ENCODE measurements at regions not wholly inside any gene's neighbourhood (a gene's known extent, or its start where the extent isn't known, plus 50 kb on each side); places are given as distances from the start of the nearest gene placed in this dataset.
A peak's percentile ranks its signal among the peaks of the same experiment; 100 is the strongest.
"Not testable (repeated sequence)": the region's sequence is repeated elsewhere in the genome, so short reads cannot be mapped to it uniquely, and the experiment has no call there.

- no peak for TF ChIP-seq CTCF (conservative IDR thresholded peaks at IDR 0.05; ENCODE audit: low read depth)
- DNase-seq (ENCODE audit: low spot score), result no peak
- POLR2A ChIA-PET (ENCODE audit: low non-redundant PET), result no interaction called here
- H3K27ac ChIP-seq, result no peak overlapping the region; the same call in 1 of the 2 replicates
- CTCF ChIA-PET, result interaction anchor here (0.6 to 1.4 kb wide), 3 partner anchors 14 to 812 kb away, joined by 3 to 6 read pairs (median 4); no protein-coding TSS in a partner anchor
These were observed 77.8 kb upstream of the ZNF281 start for GRCh38 chr1:200487650-200488049.

- CTCF ChIA-PET, result interaction anchor here (0.6 to 0.9 kb wide), 3 partner anchors 578 to 811 kb away, joined by 3 to 6 read pairs (median 3); no protein-coding TSS in a partner anchor
- no peak overlapping the region for H3K27ac ChIP-seq
- no peak for DNase-seq (ENCODE audit: low spot score)
- no peak for TF ChIP-seq CTCF (conservative IDR thresholded peaks at IDR 0.05; ENCODE audit: low read depth)
- POLR2A ChIA-PET (ENCODE audit: low non-redundant PET), result no interaction called here
These were observed 76.8 kb upstream of the ZNF281 start for GRCh38 chr1:200486634-200487033.

- POLR2A ChIA-PET (ENCODE audit: low non-redundant PET), result interaction anchor here (0.6 kb wide), 1 partner anchor 271 kb away, joined by 3 read pairs; no protein-coding TSS in a partner anchor
- CTCF ChIA-PET, result interaction anchor here (0.6 to 1.9 kb wide), 5 partner anchors 25 to 1345 kb away, joined by 3 to 6 read pairs (median 3); no protein-coding TSS in a partner anchor
- H3K27ac ChIP-seq, result peak overlapping the region; percentile 64
- not testable (repeated sequence) for DNase-seq (ENCODE audit: low spot score)
These were observed 74.7 kb upstream of the ZNF281 start for GRCh38 chr1:200484438-200484946.

GRCh38 chr1:200483491-200484143 is 73.8 kb upstream of the ZNF281 start:
- CTCF ChIA-PET, result interaction anchor here (0.5 to 1.9 kb wide), 12 partner anchors 26 to 1344 kb away, joined by 3 to 6 read pairs (median 3); partner anchors contain the start of gene ZNF281
- H3K27ac ChIP-seq, result peak overlapping the region; percentile 64
- POLR2A ChIA-PET (ENCODE audit: low non-redundant PET), result no interaction called here
- no peak for TF ChIP-seq CTCF (conservative IDR thresholded peaks at IDR 0.05; ENCODE audit: low read depth)
- DNase-seq (ENCODE audit: low spot score), result peak; percentile 100

- ChIA-PET POLR2A (ENCODE audit: low non-redundant PET) (no interaction called here), CTCF (interaction anchor here (1.0 kb wide), 1 partner anchor 341 kb away, joined by 5 read pairs; no protein-coding TSS in a partner anchor)
- DNase-seq (ENCODE audit: low spot score), result no peak
- TF ChIP-seq CTCF (conservative IDR thresholded peaks at IDR 0.05; ENCODE audit: low read depth), result no peak
- H3K27ac ChIP-seq, result no peak overlapping the region
These were observed 71.1 kb upstream of the ZNF281 start for GRCh38 chr1:200480964-200481363.

GRCh38 chr1:200479816-200480215 is 70.0 kb upstream of the ZNF281 start:
- ChIA-PET POLR2A (ENCODE audit: low non-redundant PET) (no interaction called here), CTCF (no interaction called here)
- DNase-seq (ENCODE audit: low spot score), result no peak
- H3K27ac ChIP-seq, result no peak overlapping the region
- no peak for TF ChIP-seq CTCF (conservative IDR thresholded peaks at IDR 0.05; ENCODE audit: low read depth)

Measured in RWPE1 (cell line).